ENCODE measurements at regions not wholly inside any gene's neighbourhood (a gene's known extent, or its start where the extent isn't known, plus 50 kb on each side); places are given as distances from the start of the nearest gene placed in this dataset.

GRCh38 chr1:14545422-14546025 lies 53.0 kb upstream of the KAZN start:
- DNase-seq = no peak

GRCh38 chr1:14546416-14546815 lies 52.1 kb upstream of the KAZN start:
- no peak for DNase-seq
